H1 (cell line): ENCODE measurements at regions not wholly inside any gene's neighbourhood (a gene's known extent, or its start where the extent isn't known, plus 50 kb on each side); places are given as distances from the start of the nearest gene placed in this dataset.

Experiments
- RAD21 ChIP-seq, 2 experiments: IDR thresholded peaks in 1 of 2; conservative IDR thresholded peaks in 1 of 2; 2 replicates each; pipeline ENCODE4 v1.6.1; 2011; ENCODE audit warnings: low read depth in 2 of 2, low read length in 2 of 2, improper control_type of control experiment in 1 of 2, inconsistent platforms in 1 of 2, mild to moderate bottlenecking in 1 of 2, moderate library complexity in 1 of 2
- TF ChIP-seq, protein P1 (sequence below): fragments of 300-600 bp; sonication (generic); IDR thresholded peaks from 2 replicates; pipeline ENCODE4 v1.7.1; 2012; ENCODE audit warnings: low read length, moderate library complexity, mild to moderate bottlenecking, inconsistent platforms; ENCODE audit not compliant: insufficient replicate concordance

DNA sequence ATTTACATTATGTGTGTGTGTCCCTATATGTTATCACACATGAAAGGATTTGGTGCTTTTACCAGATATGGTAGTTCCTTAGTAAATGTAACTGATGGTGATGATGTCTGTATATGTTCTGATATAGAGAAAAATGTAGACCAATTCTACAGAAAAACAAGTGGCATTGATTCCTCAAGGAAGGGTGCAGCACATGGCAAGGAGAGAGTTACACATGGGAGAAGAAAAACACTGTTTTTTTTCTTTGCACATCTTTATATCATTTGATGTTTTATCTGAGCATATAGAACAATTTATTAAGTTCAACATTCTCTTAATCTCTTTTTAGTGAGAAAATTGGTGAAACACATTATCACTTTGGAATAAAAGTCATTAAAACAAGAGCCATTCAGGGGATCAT lies 535.0 kb upstream of the KLF4 start (continued):
- TF ChIP-seq, protein P1, sequence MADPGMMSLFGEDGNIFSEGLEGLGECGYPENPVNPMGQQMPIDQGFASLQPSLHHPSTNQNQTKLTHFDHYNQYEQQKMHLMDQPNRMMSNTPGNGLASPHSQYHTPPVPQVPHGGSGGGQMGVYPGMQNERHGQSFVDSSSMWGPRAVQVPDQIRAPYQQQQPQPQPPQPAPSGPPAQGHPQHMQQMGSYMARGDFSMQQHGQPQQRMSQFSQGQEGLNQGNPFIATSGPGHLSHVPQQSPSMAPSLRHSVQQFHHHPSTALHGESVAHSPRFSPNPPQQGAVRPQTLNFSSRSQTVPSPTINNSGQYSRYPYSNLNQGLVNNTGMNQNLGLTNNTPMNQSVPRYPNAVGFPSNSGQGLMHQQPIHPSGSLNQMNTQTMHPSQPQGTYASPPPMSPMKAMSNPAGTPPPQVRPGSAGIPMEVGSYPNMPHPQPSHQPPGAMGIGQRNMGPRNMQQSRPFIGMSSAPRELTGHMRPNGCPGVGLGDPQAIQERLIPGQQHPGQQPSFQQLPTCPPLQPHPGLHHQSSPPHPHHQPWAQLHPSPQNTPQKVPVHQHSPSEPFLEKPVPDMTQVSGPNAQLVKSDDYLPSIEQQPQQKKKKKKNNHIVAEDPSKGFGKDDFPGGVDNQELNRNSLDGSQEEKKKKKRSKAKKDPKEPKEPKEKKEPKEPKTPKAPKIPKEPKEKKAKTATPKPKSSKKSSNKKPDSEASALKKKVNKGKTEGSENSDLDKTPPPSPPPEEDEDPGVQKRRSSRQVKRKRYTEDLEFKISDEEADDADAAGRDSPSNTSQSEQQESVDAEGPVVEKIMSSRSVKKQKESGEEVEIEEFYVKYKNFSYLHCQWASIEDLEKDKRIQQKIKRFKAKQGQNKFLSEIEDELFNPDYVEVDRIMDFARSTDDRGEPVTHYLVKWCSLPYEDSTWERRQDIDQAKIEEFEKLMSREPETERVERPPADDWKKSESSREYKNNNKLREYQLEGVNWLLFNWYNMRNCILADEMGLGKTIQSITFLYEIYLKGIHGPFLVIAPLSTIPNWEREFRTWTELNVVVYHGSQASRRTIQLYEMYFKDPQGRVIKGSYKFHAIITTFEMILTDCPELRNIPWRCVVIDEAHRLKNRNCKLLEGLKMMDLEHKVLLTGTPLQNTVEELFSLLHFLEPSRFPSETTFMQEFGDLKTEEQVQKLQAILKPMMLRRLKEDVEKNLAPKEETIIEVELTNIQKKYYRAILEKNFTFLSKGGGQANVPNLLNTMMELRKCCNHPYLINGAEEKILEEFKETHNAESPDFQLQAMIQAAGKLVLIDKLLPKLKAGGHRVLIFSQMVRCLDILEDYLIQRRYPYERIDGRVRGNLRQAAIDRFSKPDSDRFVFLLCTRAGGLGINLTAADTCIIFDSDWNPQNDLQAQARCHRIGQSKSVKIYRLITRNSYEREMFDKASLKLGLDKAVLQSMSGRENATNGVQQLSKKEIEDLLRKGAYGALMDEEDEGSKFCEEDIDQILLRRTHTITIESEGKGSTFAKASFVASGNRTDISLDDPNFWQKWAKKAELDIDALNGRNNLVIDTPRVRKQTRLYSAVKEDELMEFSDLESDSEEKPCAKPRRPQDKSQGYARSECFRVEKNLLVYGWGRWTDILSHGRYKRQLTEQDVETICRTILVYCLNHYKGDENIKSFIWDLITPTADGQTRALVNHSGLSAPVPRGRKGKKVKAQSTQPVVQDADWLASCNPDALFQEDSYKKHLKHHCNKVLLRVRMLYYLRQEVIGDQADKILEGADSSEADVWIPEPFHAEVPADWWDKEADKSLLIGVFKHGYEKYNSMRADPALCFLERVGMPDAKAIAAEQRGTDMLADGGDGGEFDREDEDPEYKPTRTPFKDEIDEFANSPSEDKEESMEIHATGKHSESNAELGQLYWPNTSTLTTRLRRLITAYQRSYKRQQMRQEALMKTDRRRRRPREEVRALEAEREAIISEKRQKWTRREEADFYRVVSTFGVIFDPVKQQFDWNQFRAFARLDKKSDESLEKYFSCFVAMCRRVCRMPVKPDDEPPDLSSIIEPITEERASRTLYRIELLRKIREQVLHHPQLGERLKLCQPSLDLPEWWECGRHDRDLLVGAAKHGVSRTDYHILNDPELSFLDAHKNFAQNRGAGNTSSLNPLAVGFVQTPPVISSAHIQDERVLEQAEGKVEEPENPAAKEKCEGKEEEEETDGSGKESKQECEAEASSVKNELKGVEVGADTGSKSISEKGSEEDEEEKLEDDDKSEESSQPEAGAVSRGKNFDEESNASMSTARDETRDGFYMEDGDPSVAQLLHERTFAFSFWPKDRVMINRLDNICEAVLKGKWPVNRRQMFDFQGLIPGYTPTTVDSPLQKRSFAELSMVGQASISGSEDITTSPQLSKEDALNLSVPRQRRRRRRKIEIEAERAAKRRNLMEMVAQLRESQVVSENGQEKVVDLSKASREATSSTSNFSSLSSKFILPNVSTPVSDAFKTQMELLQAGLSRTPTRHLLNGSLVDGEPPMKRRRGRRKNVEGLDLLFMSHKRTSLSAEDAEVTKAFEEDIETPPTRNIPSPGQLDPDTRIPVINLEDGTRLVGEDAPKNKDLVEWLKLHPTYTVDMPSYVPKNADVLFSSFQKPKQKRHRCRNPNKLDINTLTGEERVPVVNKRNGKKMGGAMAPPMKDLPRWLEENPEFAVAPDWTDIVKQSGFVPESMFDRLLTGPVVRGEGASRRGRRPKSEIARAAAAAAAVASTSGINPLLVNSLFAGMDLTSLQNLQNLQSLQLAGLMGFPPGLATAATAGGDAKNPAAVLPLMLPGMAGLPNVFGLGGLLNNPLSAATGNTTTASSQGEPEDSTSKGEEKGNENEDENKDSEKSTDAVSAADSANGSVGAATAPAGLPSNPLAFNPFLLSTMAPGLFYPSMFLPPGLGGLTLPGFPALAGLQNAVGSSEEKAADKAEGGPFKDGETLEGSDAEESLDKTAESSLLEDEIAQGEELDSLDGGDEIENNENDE = no peak
- no peak for TF ChIP-seq RAD21 (IDR thresholded peaks at IDR 0.05 in 1 of 2, conservative IDR thresholded peaks at IDR 0.05 in 1 of 2; ENCODE audit: low read depth in 2 of 2, low read length in 2 of 2)
- TF ChIP-seq, all 59 proteins: peak for 0
